Body of pancreas (tissue), 4 donors: ENCODE measurements at regions not wholly inside any gene's neighbourhood (a gene's known extent, or its start where the extent isn't known, plus 50 kb on each side); places are given as distances from the start of the nearest gene placed in this dataset.

Source experiments
- ATAC-seq: fragments of 150-250 bp; one replicate; pipeline ENCODE4 v1.9.1; 2016
- DNase-seq, 4 donors: peaks; one replicate each; pipeline ENCODE4 v3.0.0-alpha.2; 2019
- H3K27ac ChIP-seq, 4 donors: fragments of 200-600 bp; sonication (generic); 1 replicate in 3 of 4; 2 replicates in 1 of 4; pipeline versions ENCODE4 v1.5.1 to v1.6.1; 2016 to 2019; ENCODE audit warnings: mild to moderate bottlenecking in 1 of 4, mixed read lengths in 1 of 4, moderate library complexity in 1 of 4
- H3K27me3 ChIP-seq, 2 donors: fragments of 200-600 bp; sonication (generic); one replicate each; pipeline ENCODE4 v1.6.0; 2016; ENCODE audit warnings: mild to moderate bottlenecking in 1 of 2
- H3K36me3 ChIP-seq, 2 donors: fragments of 200-600 bp; sonication (generic); replicated peaks in 1 of 2; 2 replicates each; pipeline ENCODE4 v1.5.1; 2016; ENCODE audit warnings: low read depth in 2 of 2; ENCODE audit not compliant: insufficient read depth in 1 of 2
- H3K4me1 ChIP-seq: fragments of 200-600 bp; sonication (generic); one replicate; pipeline ENCODE4 v1.6.0; 2016
- H3K4me3 ChIP-seq, 2 donors: fragments of 200-600 bp; sonication (generic); 1 replicate in 1 of 2; 2 replicates in 1 of 2; pipeline ENCODE4 v1.5.1; 2016 to 2019
- H3K9me3 ChIP-seq, 3 donors: fragments of 200-600 bp; sonication (generic); 1 replicate in 2 of 3; 2 replicates in 1 of 3; pipeline ENCODE4 v1.5.1; 2016
- POLR2A ChIP-seq, 3 donors: fragments of 450-650 bp; IDR thresholded peaks; one replicate each; pipeline ENCODE4 v1.6.1; 2016; ENCODE audit warnings: antibody characterized with exemption in 3 of 3, mild to moderate bottlenecking in 2 of 3
- WGBS, 2 donors: methylation state at CpG; one replicate each; pipeline ENCODE4 v1.1.5; 2017; 5-methylcytosine and 5-hydroxymethylcytosine counted together
- intact Hi-C: fragments of 100-400 bp; cut with DNase I; formaldehyde crosslinking; loops from one replicate; pipeline ENCODE4 v1.15.1; 2023
- TF ChIP-seq, protein P1 (sequence below), 7 experiments: fragments of 450-650 bp in 4 of 7; fragments of 200-600 bp in 3 of 7; sonication (generic) in 3 of 7; IDR thresholded peaks; one replicate each; pipeline ENCODE4 v1.5.1; 2016 to 2019; ENCODE audit warnings: antibody characterized with exemption in 7 of 7

DNA sequence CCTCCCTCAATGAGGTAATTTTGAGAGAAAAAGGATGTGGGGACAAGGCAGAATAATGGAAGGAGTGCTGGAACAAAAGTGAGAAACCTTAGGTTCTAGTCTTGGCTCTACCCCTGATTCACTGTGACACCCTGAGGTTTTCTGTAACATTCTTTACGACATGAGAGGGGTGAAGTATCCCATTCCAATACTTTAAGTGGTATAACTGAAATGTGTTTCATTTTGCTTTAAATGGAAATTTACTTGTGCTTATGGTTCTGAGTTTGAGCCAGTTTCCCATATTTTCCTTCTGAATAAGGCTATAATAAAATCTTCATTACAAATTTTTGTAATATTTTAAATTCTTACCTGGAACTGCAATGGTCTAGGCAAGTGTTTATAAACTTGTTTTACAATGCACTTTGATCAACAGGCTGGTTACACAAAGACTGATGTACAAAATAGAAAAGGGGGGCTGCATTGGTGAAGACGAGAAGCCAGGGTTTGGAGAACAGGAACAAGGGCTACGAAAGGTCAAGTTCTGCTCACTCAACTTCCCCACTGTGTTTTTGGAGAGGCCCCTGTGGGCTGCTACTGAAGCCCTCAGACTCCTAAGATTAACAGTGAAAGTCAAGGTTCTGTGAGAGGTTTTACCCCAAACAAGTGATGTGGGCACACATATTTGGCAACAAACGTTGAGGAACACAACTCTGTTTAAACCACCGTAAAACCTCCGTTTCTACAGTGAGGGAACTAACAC lies 171.9 kb upstream of the ELL2 start:
- H3K9me3 ChIP-seq, result no peaks in the 10 kb centered on the region
- H3K4me3 ChIP-seq, result no peak overlapping the region
- no peaks in the 10 kb centered on the region for H3K36me3 ChIP-seq
- WGBS, 2 donors, result 58 to 83% methylated on average over 6 of the region's 6 CpGs
- no peaks in the 10 kb centered on the region for H3K4me1 ChIP-seq
- DNase-seq (no peak), ATAC-seq (no peak)
- H3K27me3 ChIP-seq, result no peaks in the 10 kb centered on the region
- intact Hi-C loops, result no loop called here
- H3K27ac ChIP-seq, result no peak overlapping the region
- TF ChIP-seq POLR2A (IDR thresholded peaks at IDR 0.05), result no peak

- ATAC-seq (no peak), DNase-seq (no peak)
- Histone ChIP-seq H3K4me3 (no peak overlapping the region), H3K27ac (no peak overlapping the region), H3K36me3 (no peaks in the 10 kb centered on the region), H3K27me3 (no peaks in the 10 kb centered on the region), H3K4me1 (peaks cover 29% of the 10 kb centered on the region), H3K9me3 (no peaks in the 10 kb centered on the region)
- intact Hi-C loops, result no loop called here
- TF ChIP-seq POLR2A (IDR thresholded peaks at IDR 0.05), result no peak
- TF ChIP-seq, protein P1, sequence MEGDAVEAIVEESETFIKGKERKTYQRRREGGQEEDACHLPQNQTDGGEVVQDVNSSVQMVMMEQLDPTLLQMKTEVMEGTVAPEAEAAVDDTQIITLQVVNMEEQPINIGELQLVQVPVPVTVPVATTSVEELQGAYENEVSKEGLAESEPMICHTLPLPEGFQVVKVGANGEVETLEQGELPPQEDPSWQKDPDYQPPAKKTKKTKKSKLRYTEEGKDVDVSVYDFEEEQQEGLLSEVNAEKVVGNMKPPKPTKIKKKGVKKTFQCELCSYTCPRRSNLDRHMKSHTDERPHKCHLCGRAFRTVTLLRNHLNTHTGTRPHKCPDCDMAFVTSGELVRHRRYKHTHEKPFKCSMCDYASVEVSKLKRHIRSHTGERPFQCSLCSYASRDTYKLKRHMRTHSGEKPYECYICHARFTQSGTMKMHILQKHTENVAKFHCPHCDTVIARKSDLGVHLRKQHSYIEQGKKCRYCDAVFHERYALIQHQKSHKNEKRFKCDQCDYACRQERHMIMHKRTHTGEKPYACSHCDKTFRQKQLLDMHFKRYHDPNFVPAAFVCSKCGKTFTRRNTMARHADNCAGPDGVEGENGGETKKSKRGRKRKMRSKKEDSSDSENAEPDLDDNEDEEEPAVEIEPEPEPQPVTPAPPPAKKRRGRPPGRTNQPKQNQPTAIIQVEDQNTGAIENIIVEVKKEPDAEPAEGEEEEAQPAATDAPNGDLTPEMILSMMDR (IDR thresholded peaks at IDR 0.05), result no peak
- 96 to 100% methylated on average over 1 of the region's 1 CpG for WGBS, 2 donors
Observed at GRCh38 chr5:96129276-96129675, 167.6 kb upstream of the ELL2 start.

GRCh38 chr5:96128204-96128864 lies 166.7 kb upstream of the ELL2 start:
- Histone ChIP-seq H3K36me3 (no peaks in the 10 kb centered on the region), H3K9me3 (no peaks in the 10 kb centered on the region), H3K27ac (no peak overlapping the region), H3K4me3 (no peak overlapping the region), H3K4me1 (peaks cover 38% of the 10 kb centered on the region), H3K27me3 (no peaks in the 10 kb centered on the region)
- TF ChIP-seq, protein P1 (IDR thresholded peaks at IDR 0.05), result no peak
- no peak for TF ChIP-seq POLR2A (IDR thresholded peaks at IDR 0.05)
- DNase-seq (no peak), ATAC-seq (no peak)
- 55 to 61% methylated on average over 6 of the region's 6 CpGs for whole genome bisulfite sequencing, 2 donors
- intact Hi-C loops, result no loop called here

- Histone ChIP-seq H3K4me3 (no peak overlapping the region), H3K36me3 (no peaks in the 10 kb centered on the region), H3K9me3 (no peaks in the 10 kb centered on the region), H3K4me1 (peaks cover 46% of the 10 kb centered on the region), H3K27me3 (no peaks in the 10 kb centered on the region), H3K27ac (no peak overlapping the region)
- DNase-seq (no peak), ATAC-seq (no peak)
- intact Hi-C loops, result no loop called here
- TF ChIP-seq, protein P1 (IDR thresholded peaks at IDR 0.05), result no peak
- no peak for TF ChIP-seq POLR2A (IDR thresholded peaks at IDR 0.05)
- 71 to 74% methylated on average over 2 of the region's 2 CpGs for WGBS, 2 donors
Observed at GRCh38 chr5:96127538-96127937, 165.9 kb upstream of the ELL2 start.

DNA sequence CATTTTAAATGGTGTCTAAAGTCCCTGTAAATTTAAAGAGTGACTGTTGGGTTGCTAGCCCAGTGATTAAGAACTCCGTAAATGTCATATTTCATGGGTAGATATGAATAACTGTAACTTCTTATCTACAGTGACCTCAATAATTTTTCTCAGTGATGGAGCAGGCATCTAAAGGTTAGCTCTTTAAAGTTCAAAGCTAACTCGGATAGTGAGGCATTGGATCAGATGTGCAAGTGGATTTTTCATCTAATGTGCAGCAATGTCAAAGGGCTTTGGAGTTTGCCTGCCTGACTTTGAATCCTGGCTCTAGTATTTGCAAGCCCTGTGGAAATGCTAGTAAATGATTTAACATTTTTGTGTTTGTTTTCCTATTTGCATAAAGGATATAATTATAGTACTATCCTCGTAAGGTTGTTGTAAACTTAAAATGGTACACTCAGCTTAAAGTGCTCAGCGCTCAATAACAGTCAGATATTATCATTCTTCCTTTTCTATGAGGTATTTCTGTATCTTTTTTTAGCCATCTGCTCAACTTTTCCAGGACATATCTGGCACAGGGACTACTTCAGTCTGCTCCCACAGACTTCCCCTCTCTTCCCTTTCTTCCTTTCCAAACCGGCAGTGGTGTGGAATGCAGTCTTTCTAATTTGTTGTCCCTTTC lies 163.7 kb upstream of the ELL2 start:
- TF ChIP-seq POLR2A (IDR thresholded peaks at IDR 0.05), result no peak
- TF ChIP-seq, protein P1 (IDR thresholded peaks at IDR 0.05), result no peak
- ATAC-seq (peak; percentile 63), DNase-seq (no peak)
- no peaks in the 10 kb centered on the region for H3K36me3 ChIP-seq
- no peaks in the 10 kb centered on the region for H3K9me3 ChIP-seq
- H3K27me3 ChIP-seq, result no peaks in the 10 kb centered on the region
- intact Hi-C loops, result no loop called here
- peak overlapping the region in 3 of 4 donors; percentile 21 to 54 (median 27) for H3K27ac ChIP-seq
- WGBS, 2 donors, result 4 to 16% methylated on average over 5 of the region's 5 CpGs
- H3K4me1 ChIP-seq, result peaks cover 66% of the 10 kb centered on the region
- no peak overlapping the region for H3K4me3 ChIP-seq
